GM12873 (cell line): ENCODE measurements at regions not wholly inside any gene's neighbourhood (a gene's known extent, or its start where the extent isn't known, plus 50 kb on each side); places are given as distances from the start of the nearest gene placed in this dataset.

Source experiments
- TF ChIP-seq, protein P1 (sequence below): IDR thresholded peaks from 2 replicates; pipeline ENCODE4 v1.5.1; 2012; ENCODE audit warnings: low read depth, mild to moderate bottlenecking, moderate library complexity, low read length, control low read depth; ENCODE audit not compliant: insufficient read depth; ENCODE audit errors: missing control alignments

DNA sequence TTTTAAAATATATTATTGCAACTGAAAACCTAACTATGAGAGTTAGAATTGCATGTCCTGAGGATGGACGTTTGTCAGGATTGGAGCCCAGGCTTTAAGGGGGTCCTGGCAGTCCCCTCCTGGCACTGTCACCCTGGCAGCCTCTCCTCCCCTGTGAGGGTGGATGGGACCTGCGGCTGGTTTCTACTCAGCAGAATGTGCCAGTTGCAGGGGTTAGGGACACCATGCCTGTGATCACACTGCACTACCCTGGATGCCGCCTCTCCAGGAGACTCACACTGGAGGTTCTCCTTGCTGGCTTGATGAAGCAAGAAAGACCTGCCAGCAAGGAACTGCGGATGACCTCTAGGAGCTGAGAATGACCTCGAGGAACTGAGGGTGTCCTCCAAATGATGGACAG, 356.7 kb upstream of the MYT1L start:
- TF ChIP-seq, protein P1, sequence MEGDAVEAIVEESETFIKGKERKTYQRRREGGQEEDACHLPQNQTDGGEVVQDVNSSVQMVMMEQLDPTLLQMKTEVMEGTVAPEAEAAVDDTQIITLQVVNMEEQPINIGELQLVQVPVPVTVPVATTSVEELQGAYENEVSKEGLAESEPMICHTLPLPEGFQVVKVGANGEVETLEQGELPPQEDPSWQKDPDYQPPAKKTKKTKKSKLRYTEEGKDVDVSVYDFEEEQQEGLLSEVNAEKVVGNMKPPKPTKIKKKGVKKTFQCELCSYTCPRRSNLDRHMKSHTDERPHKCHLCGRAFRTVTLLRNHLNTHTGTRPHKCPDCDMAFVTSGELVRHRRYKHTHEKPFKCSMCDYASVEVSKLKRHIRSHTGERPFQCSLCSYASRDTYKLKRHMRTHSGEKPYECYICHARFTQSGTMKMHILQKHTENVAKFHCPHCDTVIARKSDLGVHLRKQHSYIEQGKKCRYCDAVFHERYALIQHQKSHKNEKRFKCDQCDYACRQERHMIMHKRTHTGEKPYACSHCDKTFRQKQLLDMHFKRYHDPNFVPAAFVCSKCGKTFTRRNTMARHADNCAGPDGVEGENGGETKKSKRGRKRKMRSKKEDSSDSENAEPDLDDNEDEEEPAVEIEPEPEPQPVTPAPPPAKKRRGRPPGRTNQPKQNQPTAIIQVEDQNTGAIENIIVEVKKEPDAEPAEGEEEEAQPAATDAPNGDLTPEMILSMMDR = no peak

GRCh38 chr2:2686222-2686621, 355.1 kb upstream of the MYT1L start:
- TF ChIP-seq, protein P1 = no peak

DNA sequence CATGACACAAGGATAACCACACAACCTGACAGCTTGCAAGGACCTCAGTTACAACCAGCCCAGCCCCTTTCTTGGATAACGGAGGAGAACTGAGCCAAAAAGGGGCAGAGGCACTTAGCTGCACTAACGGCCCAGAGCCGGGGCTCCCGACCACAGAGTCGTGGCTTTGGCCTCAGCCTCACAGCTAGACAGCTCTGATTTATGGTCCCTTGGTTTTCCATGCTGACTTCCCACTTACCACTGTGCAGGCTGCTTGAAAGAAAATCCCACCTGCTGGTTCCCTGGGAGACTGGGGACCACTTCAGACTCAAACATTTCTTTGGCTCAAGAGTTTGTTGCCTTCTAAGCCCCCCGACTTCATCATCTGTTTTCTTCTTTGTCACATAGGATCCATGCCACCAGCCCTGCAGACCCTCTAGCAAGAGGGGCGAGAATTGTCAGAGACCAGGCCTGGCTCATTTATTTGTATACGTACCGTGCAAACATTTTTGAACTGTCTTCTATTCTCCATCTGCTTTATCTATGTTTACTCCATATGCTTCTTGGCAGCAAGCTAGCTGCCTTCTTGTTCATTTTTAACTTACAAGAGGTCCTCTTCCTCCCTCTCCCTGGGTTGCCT, 352.6 kb upstream of the MYT1L start:
- TF ChIP-seq, protein P1 = no peak

DNA sequence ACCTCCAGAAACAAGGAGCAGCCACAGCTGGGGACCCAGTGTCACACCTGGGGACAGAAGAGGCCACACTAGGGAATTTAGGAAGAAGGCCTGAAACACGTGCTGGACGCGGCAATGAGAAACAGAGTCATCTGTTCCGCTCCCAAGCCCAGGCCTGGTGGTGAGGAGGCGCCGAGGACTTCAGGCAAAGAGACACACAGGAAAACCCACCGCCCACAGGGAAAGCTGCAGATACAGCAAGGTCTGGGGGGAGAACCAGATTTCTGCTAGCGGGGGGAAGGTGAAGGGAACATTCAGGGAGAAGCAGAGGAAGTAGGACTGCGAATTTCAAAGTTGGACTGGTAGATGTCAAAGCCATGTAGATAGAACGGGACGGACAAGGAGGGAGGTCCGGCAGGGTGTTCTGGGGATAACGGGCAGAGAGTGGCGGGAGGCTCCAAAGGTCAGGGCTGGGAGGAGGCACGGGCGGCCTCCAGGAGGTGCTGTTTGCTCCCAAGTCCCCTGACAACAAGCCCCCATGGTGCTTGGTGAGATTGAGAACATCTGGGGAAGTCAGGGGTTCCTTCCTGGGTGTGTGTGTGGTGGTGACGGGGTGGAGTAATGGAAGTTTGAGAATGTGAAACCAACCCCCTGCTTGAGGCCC, 351.7 kb upstream of the MYT1L start:
- TF ChIP-seq, protein P1 = peak; percentile 20

GRCh38 chr2:2681711-2682251, 350.7 kb upstream of the MYT1L start:
- TF ChIP-seq, protein P1 = no peak

DNA sequence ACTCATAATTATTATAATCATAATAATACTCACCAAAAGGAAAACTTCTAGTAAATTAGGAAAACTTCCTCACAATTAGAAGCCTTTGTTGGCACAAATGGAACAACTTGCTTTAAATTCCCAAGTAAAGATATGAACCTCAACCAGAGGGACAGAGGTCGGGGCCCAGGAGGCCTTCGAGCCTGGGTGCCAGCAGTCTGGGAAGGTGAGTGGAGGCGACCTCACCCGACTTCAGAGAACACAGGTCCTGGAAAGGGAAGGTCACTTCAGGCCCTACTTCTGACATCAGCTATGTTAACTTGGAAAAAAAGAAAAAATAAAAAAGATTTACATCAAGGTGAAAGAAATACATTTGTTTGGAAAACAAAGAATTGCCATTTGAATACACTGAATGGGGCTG, 350.0 kb upstream of the MYT1L start:
- TF ChIP-seq, protein P1 = no peak

DNA sequence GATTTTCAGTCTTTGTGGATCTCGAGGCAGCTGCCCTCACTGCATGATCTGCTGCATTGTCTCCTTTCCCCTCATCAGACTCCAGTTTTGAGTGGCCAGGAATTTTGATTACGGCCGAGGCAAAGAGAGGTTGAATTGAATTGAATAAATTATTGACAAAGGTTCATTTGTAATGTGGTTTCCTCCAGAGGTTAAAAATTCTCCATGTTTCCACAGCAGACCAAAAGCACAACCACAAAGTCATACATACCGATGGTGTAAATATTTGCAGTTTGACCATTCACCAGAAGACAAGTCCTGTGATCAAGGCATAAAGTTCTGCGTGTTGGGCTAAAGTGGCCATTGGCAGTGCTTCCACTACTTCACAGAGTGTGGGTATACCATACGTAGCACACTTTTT, 343.8 kb upstream of the MYT1L start:
- TF ChIP-seq, protein P1 = no peak
